Esophagus squamous epithelium (tissue), 4 donors: ENCODE measurements at regions not wholly inside any gene's neighbourhood (a gene's known extent, or its start where the extent isn't known, plus 50 kb on each side); places are given as distances from the start of the nearest gene placed in this dataset.

ENCODE experiments used
- POLR2A ChIP-seq, 4 donors: fragments of 450-650 bp; IDR thresholded peaks; one replicate each; pipeline ENCODE4 v1.6.1; 2017; ENCODE audit warnings: antibody characterized with exemption in 4 of 4, mild to moderate bottlenecking in 4 of 4, moderate library complexity in 3 of 4
- TF ChIP-seq, protein P1 (sequence below), 6 experiments: fragments of 450-650 bp in 4 of 6; fragments of 200-600 bp in 2 of 6; sonication (generic) in 2 of 6; IDR thresholded peaks; one replicate each; pipeline ENCODE4 v1.5.1; 2016 to 2019; ENCODE audit warnings: antibody characterized with exemption in 6 of 6, mild to moderate bottlenecking in 4 of 6, moderate library complexity in 4 of 6

DNA sequence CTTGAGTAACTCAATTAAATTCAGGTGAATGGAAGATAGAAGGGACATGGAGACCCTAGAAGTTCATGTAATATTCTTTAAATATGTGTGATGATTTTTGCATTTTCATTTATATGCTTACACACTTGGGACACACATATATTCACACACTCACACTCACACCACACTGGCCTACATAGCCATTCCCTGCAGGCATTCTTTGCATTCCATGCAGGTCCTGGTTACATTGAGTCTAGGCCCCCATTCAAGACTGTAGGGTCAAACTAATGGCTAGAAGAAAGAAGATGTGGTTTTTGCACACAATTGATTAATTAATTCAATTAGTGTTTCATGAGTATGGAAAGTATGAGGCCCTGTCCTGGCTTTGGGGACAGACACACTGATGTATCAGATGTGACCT, 249.4 kb downstream of the HNMT start:
- TF ChIP-seq, protein P1, sequence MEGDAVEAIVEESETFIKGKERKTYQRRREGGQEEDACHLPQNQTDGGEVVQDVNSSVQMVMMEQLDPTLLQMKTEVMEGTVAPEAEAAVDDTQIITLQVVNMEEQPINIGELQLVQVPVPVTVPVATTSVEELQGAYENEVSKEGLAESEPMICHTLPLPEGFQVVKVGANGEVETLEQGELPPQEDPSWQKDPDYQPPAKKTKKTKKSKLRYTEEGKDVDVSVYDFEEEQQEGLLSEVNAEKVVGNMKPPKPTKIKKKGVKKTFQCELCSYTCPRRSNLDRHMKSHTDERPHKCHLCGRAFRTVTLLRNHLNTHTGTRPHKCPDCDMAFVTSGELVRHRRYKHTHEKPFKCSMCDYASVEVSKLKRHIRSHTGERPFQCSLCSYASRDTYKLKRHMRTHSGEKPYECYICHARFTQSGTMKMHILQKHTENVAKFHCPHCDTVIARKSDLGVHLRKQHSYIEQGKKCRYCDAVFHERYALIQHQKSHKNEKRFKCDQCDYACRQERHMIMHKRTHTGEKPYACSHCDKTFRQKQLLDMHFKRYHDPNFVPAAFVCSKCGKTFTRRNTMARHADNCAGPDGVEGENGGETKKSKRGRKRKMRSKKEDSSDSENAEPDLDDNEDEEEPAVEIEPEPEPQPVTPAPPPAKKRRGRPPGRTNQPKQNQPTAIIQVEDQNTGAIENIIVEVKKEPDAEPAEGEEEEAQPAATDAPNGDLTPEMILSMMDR (IDR thresholded peaks at IDR 0.05), result no peak
- TF ChIP-seq POLR2A (IDR thresholded peaks at IDR 0.05), result no peak
